Daoy (cell line): ENCODE measurements at regions not wholly inside any gene's neighbourhood (a gene's known extent, or its start where the extent isn't known, plus 50 kb on each side); places are given as distances from the start of the nearest gene placed in this dataset.
A peak's percentile ranks its signal among the peaks of the same experiment; 100 is the strongest.

Experiments used
- DNase-seq: peaks from one replicate; pipeline ENCODE4 v3.0.0-alpha.2; 2015; ENCODE audit warnings: low read depth

DNA sequence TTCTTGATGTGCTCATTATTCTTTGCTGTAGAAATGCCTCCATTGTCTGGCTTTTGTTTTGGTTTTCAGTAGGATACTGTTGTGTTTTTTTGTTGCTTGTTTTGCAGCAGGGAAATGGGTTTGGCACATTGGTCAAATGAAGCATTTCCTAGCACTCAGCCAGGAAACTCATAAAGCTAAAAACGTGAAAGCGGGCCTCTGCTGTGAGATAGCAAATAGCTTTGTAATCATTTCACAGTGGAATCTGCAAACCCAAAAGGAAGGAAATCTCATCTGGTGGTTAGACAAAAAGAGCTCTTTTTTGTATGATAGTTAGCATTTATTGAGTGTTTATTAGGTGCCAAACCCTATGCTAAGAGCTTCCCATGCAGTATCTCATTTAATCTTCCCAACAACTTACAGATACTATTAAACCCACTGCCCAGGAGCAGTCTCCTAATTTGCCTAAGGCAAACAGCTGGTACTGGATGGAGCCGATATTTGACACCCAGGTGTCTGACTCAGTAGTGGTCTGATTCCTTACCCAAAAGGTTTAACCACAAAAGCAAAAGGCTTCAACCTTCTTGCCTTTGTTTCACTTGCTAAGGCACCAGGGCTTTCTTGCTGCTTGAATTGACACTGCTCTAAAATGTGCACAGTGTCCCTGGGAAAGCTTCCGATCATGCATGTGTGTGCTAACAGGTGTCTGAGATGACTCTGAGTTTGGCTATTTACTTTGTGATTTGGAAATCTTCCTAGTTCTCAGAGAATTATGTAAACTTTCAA, 527.9 kb upstream of the MDFIC2 start:
- DNase-seq, result peak; percentile 17

GRCh38 chr3:70833239-70833960, 521.0 kb upstream of the MDFIC2 start:
- DNase-seq, result no peak

DNA sequence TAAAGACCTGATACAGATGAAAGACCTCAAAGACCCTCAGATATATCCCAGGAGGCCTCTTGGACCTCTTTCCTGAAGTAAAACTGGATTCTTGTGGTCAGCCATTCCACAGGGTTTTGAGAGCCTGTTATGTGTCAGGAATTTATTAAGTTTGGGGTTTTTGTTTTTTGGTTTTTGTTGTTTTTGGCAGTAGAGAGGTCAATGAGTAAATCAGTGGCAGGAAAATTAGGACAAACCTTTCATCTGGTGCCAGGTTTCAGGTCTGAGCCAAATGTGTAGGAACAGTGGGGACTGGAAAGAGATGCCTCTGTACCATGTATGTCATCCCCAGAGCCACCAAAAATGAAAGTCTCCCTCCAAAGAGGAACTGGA, 520.4 kb upstream of the MDFIC2 start:
- peak; percentile 52 for DNase-seq

GRCh38 chr3:70832089-70832833, 519.8 kb upstream of the MDFIC2 start:
- DNase-seq, result peak; percentile 40

DNA sequence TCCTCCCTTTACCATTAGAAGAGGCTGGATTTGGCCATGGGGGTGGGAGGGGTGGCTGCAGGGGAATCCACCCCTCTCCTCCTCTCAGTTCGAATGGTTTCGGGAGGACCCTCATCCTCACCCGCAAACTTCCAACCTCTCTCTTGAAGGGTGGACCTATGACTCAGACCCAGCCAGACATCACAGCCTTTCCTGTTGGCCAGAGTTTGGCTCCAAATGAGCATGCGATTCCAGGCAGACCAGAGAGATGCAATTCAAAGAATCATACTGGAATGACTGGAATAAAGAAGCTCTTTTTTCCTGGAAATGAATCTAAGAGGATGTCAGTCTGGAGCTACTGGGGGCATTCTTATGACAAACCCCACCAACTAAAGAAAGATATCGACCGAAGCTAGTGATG, 516.7 kb upstream of the MDFIC2 start:
- peak; percentile 54 for DNase-seq

DNA sequence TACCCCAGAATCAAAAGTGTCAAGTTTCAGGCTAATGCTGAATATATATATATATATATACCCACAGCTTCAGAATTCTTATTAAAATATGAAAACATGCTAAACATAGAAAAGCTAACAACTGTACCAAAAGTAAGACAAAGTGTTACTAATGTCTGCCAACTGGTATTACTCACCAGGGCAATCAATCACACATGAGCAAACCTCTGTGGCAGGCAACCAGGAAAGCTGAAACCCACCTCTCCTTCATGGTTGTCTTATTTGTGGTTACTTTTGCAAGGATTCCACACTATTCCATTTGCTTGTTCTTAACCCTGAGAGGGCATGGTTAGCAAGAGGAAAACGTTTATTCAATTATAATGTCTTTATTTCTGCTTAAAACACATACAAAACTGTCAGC, 512.3 kb upstream of the MDFIC2 start:
- peak; percentile 77 for DNase-seq

DNA sequence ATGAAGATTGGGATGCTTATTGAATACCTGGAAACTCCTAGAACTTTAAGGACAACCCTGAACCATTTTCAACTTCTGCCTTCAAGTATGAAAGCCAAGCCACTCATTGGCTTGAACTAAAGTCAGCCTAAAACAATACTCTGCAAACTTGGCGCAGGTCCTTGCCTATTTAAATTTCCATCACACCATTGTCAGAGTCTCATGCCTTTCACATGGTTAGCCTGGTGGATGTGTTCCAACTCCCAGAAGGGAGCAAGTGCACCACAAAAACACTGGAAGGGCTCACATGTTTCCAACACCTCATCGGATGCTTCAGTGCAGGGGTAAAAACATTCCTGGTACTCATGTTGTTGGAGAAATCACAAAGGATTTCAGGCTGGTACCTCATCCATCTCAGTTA, 511.6 kb upstream of the MDFIC2 start:
- DNase-seq, result peak; percentile 39

DNA sequence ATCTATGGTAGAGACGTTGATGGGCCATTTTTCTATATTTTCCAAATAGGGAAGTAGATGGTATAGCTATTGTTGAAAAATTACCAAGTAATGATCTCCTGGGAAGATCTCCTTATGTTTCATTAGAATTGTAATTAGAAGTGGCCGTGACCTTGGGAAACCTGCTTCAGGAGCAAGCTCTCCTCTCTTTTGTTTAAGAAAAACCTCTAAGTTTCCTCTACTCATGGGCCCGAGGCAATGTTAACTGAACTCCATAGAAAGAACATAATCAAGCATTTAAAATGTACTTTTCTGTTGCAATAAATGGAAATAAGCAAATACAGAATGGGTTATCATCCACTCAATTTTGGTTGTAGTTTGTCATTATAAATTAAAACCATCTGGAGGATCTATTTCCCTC, 511.2 kb upstream of the MDFIC2 start:
- DNase-seq, result no peak

- DNase-seq, result no peak
Observed at GRCh38 chr3:70822669-70823068, 510.2 kb upstream of the MDFIC2 start.

GRCh38 chr3:70821602-70822001, 509.2 kb upstream of the MDFIC2 start:
- no peak for DNase-seq

GRCh38 chr3:70820397-70820796, 508.0 kb upstream of the MDFIC2 start:
- DNase-seq, result peak; percentile 17

GRCh38 chr3:70818145-70818544, 505.7 kb upstream of the MDFIC2 start:
- DNase-seq, result no peak

GRCh38 chr3:70816346-70816745, 503.9 kb upstream of the MDFIC2 start:
- no peak for DNase-seq

DNA sequence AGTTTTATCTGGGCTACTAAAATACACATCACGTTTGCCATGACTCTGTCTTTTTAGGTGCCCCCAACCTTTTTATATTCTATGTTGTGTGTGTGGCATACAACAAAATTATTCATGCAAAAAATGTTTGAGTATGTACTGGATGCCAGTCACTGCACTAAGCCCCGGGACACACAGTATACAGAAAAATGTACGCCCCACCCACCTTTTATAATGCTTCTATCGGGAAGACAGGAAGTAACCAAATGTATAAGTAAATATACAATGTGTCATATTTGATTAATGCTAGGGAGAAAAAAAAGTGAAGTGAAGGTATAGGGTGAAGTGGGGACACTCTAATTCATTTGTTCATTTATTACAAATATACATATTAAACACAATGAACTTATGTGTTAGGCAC, 503.4 kb upstream of the MDFIC2 start:
- DNase-seq, result no peak

- DNase-seq, result no peak
Observed at GRCh38 chr3:70813311-70813710, 500.9 kb upstream of the MDFIC2 start.

- DNase-seq, result peak; percentile 17
Observed at GRCh38 chr3:70811880-70812279, 499.4 kb upstream of the MDFIC2 start.

DNA sequence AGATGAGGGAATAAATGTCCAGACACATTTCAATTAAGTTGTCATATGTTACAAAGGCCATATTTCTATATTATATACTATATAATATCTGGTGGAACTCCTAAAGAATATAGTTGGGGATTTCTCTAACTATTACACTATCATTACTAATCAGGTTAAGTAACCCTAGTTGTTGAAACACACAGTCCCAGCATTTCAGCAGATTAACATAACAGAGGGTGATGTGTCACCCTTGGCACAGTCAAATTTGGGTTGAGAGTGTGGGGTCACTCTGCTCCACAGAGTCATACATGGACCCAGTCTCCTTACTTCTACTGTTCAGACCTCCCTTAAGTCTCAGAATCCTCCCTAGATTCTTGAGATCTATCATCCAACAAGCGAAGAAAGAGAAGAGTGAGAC, 496.4 kb upstream of the MDFIC2 start:
- DNase-seq, result no peak

DNA sequence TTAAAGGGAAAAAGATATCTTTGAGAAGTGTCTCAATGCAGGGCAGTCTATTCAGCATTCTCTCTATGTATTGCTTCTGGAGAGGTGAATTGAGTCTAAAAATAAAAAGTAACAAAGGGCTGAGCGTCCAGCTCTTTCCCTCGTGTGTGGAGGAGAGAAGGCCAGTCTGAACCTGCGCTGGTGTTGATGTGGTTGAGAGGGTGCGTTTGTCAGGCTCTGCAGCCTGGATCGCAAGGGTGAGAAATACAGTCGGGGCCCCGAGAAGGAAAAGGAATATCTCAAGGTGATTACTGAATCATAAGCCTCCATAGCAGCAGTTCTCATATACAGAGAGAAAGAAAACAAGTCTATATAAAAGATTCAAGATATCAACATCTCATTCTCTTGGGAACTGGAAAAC, 494.1 kb upstream of the MDFIC2 start:
- DNase-seq, result no peak

DNA sequence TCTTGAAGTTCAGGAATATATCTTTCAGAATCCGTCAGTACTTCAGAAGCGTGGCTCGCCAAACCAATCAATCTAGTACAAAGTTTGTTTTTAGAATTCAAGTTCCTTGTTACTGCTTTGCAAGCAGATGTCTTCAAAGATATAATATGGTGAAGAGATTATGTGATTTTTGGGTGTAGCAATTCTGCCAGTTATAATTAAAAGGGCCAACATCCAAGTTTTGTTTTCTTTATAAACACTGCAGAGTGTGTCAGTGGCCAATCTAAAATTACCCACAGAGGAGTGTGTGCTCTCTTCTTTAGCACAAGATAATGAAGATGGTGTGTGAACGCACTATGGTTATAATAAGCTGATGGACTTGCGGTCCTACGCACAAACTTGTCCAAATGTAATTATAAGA, 493.6 kb upstream of the MDFIC2 start:
- no peak for DNase-seq

GRCh38 chr3:70805061-70805889, 492.8 kb upstream of the MDFIC2 start:
- DNase-seq, result no peak

DNA sequence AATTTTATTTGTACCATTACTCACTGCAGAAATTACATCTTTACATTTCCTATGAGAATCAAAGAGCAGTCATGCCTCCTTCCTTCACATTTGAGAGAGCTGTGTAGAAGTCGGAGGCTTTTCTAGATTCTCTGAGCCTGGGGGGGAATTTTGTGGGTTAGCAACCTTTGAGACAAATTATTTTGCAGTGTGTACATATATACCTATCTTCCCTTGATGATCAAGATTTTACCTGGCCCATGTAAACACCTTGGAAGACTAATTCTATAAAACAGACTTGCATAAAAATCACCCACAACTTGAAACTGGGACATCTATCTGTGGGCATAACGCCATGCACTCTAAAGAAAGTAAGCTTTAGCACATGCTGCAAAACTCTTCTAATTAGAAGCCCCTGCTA, 491.5 kb upstream of the MDFIC2 start:
- no peak for DNase-seq

DNA sequence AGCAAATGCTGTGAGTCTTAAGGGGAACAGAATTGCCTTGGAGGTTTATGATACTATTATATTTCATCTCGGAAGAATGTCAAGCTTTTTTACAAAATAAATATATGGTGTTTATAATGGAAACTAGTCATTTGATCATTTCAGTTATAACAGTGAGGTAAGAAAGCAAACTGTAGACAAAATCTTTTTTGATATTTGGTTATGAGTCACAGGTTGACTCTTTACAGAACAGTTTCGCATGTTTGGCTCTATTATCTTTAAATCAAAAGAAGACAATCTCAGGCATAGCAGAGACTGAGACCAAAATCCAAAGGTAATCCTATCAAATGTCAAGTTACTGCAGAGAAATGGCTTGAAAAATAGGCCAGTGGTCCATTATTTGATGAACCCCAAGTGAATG, 490.9 kb upstream of the MDFIC2 start:
- DNase-seq, result no peak
